Breast epithelium (tissue), 3 donors: ENCODE measurements at regions not wholly inside any gene's neighbourhood (a gene's known extent, or its start where the extent isn't known, plus 50 kb on each side); places are given as distances from the start of the nearest gene placed in this dataset.

Experiments
- CTCF ChIP-seq, 3 donors: fragments of 450-650 bp; IDR thresholded peaks; one replicate each; pipeline ENCODE4 v1.5.1; 2016 to 2017; ENCODE audit warnings: antibody characterized with exemption in 3 of 3, mild to moderate bottlenecking in 3 of 3, moderate library complexity in 3 of 3
- POLR2A ChIP-seq: fragments of 450-650 bp; IDR thresholded peaks from one replicate; pipeline ENCODE4 v1.6.1; 2016; ENCODE audit warnings: antibody characterized with exemption, mild to moderate bottlenecking, moderate library complexity
- POLR2AphosphoS5 ChIP-seq, 3 donors: sonication (generic); formaldehyde crosslinking; IDR thresholded peaks; one replicate each; pipeline ENCODE4 v1.6.1; 2017; ENCODE audit warnings: antibody characterized with exemption in 3 of 3

GRCh38 chr17:83151056-83151441 is 71.6 kb downstream of the METRNL start:
- no peak for TF ChIP-seq CTCF (IDR thresholded peaks at IDR 0.05)
- TF ChIP-seq POLR2A, result no peak
- no peak for TF ChIP-seq POLR2AphosphoS5 (IDR thresholded peaks at IDR 0.05)
